ENCODE measurements at regions not wholly inside any gene's neighbourhood (a gene's known extent, or its start where the extent isn't known, plus 50 kb on each side); places are given as distances from the start of the nearest gene placed in this dataset.
"Not testable (repeated sequence)": the region's sequence is repeated elsewhere in the genome, so short reads cannot be mapped to it uniquely, and the experiment has no call there.

- not testable (repeated sequence) for TF ChIP-seq ZNF8 (CRISPR knock-in tag; IDR thresholded peaks at IDR 0.05); PATZ1 (CRISPR knock-in tag; IDR thresholded peaks at IDR 0.05; ENCODE audit: borderline replicate concordance); CREB5 (CRISPR knock-in tag; IDR thresholded peaks at IDR 0.05; ENCODE audit: low read depth)
These were observed 148.3 kb downstream of the ADRA2C start for GRCh38 chr4:3914511-3914910.
